NCI-H146 treated with DMSO at 0.1 percent for 48 hours (cell line): ENCODE measurements at regions not wholly inside any gene's neighbourhood (a gene's known extent, or its start where the extent isn't known, plus 50 kb on each side); places are given as distances from the start of the nearest gene placed in this dataset.
"Not testable (repeated sequence)": the region's sequence is repeated elsewhere in the genome, so short reads cannot be mapped to it uniquely, and the experiment has no call there.

Experiments
- DNase-seq: peaks from one replicate; lab custom pipeline; 2025; ENCODE audit not compliant: unreplicated experiment; lab: John Stamatoyannopoulos, UW

- DNase-seq, result not testable (repeated sequence)
These were observed 351.8 kb upstream of the CITED2 start for GRCh38 chr6:139726272-139726671.

- DNase-seq, result no peak
These were observed 348.1 kb upstream of the CITED2 start for GRCh38 chr6:139722530-139722929.

- no peak for DNase-seq
These were observed 347.5 kb upstream of the CITED2 start for GRCh38 chr6:139721954-139722353.

GRCh38 chr6:139713900-139714506 is 339.6 kb upstream of the CITED2 start:
- DNase-seq, result no peak

GRCh38 chr6:139713424-139713823 is 339.0 kb upstream of the CITED2 start:
- DNase-seq, result no peak

GRCh38 chr6:139712830-139713229 is 338.4 kb upstream of the CITED2 start:
- DNase-seq, result no peak

GRCh38 chr6:139711804-139712585 is 337.5 kb upstream of the CITED2 start:
- no peak for DNase-seq

GRCh38 chr6:139710556-139710955 is 336.1 kb upstream of the CITED2 start:
- DNase-seq, result no peak

- DNase-seq, result no peak
These were observed 334.1 kb upstream of the CITED2 start for GRCh38 chr6:139708337-139709199.

- no peak for DNase-seq
These were observed 332.5 kb upstream of the CITED2 start for GRCh38 chr6:139706912-139707311.

GRCh38 chr6:139705284-139705683 is 330.8 kb upstream of the CITED2 start:
- no peak for DNase-seq

- no peak for DNase-seq
These were observed 329.3 kb upstream of the CITED2 start for GRCh38 chr6:139703780-139704179.

GRCh38 chr6:139702706-139703105 is 328.3 kb upstream of the CITED2 start:
- no peak for DNase-seq

GRCh38 chr6:139701695-139702094 is 327.2 kb upstream of the CITED2 start:
- no peak for DNase-seq

- DNase-seq, result no peak
These were observed 326.6 kb upstream of the CITED2 start for GRCh38 chr6:139701003-139701402.

- DNase-seq, result peak; percentile 38
These were observed 325.5 kb upstream of the CITED2 start for GRCh38 chr6:139699911-139700310.

- no peak for DNase-seq
These were observed 324.9 kb upstream of the CITED2 start for GRCh38 chr6:139699335-139699734.

- DNase-seq, result no peak
These were observed 324.2 kb upstream of the CITED2 start for GRCh38 chr6:139698526-139699176.

- not testable (repeated sequence) for DNase-seq
These were observed 323.4 kb upstream of the CITED2 start for GRCh38 chr6:139697856-139698255.

GRCh38 chr6:139696991-139697390 is 322.5 kb upstream of the CITED2 start:
- DNase-seq, result not testable (repeated sequence)

GRCh38 chr6:139695361-139695760 is 320.9 kb upstream of the CITED2 start:
- peak; percentile 25 for DNase-seq
